ENCODE measurements at regions not wholly inside any gene's neighbourhood (a gene's known extent, or its start where the extent isn't known, plus 50 kb on each side); places are given as distances from the start of the nearest gene placed in this dataset.

DNA sequence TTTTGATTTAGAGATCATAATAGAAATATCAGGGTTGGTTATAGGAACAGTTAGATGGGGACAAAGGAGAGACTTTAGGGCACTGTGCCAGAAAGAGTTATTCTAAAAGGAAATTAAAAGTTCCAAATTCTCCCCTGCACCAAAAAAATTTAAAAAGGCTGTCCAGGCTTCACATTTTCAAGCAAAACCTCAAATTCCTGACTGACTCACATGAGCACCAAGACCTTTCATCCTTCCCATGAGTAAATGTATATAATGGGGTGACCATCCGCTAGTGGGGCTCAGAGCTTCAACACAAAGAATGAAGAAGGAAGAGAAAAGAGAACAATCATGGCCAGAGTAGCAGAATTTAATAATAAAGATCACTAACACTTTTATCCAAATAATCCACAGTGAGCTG, 131.6 kb upstream of the MROH9 start:
- TF ChIP-seq POLR2AphosphoS5 (IDR thresholded peaks at IDR 0.05; ENCODE audit: low read depth, low read length), result no peak
- TF ChIP-seq CTCF (IDR thresholded peaks at IDR 0.05 in 2 of 3, conservative IDR thresholded peaks at IDR 0.05 in 1 of 3; ENCODE audit: borderline replicate concordance in 1 of 3, insufficient read depth in 1 of 3, low read depth in 2 of 3, low read length in 2 of 3), result no peak
- no peak for TF ChIP-seq YY1 (IDR thresholded peaks at IDR 0.05; ENCODE audit: extremely low read depth, insufficient replicate concordance, low read depth, low read length)
